Activated T-cell treated with anti-CD3 and anti-CD28 coated beads, Interleukin-2, amount 50 U/mL, for 24 hours (primary cell): ENCODE measurements at regions not wholly inside any gene's neighbourhood (a gene's known extent, or its start where the extent isn't known, plus 50 kb on each side); places are given as distances from the start of the nearest gene placed in this dataset.

ENCODE experiments used
- DNase-seq: peaks from one replicate; pipeline ENCODE4 v3.0.0-alpha.2; 2020
- H3K27ac Mint-ChIP-seq: 2 replicates; pipeline ENCODE4 v1.8.0; 2020; ENCODE audit warnings: mild to moderate bottlenecking, mixed read lengths
- H3K27me3 Mint-ChIP-seq: 2 replicates; pipeline ENCODE4 v1.8.0; 2020; ENCODE audit warnings: mixed read lengths
- H3K36me3 Mint-ChIP-seq: 2 replicates; pipeline ENCODE4 v1.8.0; 2020; ENCODE audit warnings: low read depth, mixed read lengths
- H3K4me1 Mint-ChIP-seq: 2 replicates; pipeline ENCODE4 v1.8.0; 2020; ENCODE audit warnings: low read depth, mixed read lengths
- H3K4me3 Mint-ChIP-seq: 2 replicates; pipeline ENCODE4 v1.8.0; 2020; ENCODE audit warnings: mild to moderate bottlenecking, moderate library complexity, mixed read lengths
- H3K9me3 Mint-ChIP-seq: 2 replicates; pipeline ENCODE4 v1.8.0; 2020; ENCODE audit warnings: mixed read lengths

- H3K4me1 Mint-ChIP-seq, result peaks cover 9% of the 10 kb centered on the region
- no peak for DNase-seq
- H3K36me3 Mint-ChIP-seq, result no peaks in the 10 kb centered on the region
- H3K4me3 Mint-ChIP-seq, result no peak overlapping the region
- H3K27me3 Mint-ChIP-seq, result no peaks in the 10 kb centered on the region
- no peak overlapping the region for H3K27ac Mint-ChIP-seq
- H3K9me3 Mint-ChIP-seq, result peaks cover 2% of the 10 kb centered on the region
Measured at GRCh38 chr3:27827041-27827440, 104.9 kb upstream of the EOMES start.

GRCh38 chr3:27840807-27841594 is 118.9 kb upstream of the EOMES start:
- H3K27ac Mint-ChIP-seq, result no peak overlapping the region
- H3K9me3 Mint-ChIP-seq, result no peaks in the 10 kb centered on the region
- H3K4me3 Mint-ChIP-seq, result no peak overlapping the region
- H3K36me3 Mint-ChIP-seq, result no peaks in the 10 kb centered on the region
- H3K4me1 Mint-ChIP-seq, result peaks cover 21% of the 10 kb centered on the region
- no peak for DNase-seq
- no peaks in the 10 kb centered on the region for H3K27me3 Mint-ChIP-seq

- H3K36me3 Mint-ChIP-seq, result no peaks in the 10 kb centered on the region
- H3K27me3 Mint-ChIP-seq, result no peaks in the 10 kb centered on the region
Measured at GRCh38 chr3:27844052-27844675, 122.0 kb upstream of the EOMES start.

GRCh38 chr3:27847697-27848096 is 125.6 kb upstream of the EOMES start:
- Mint-ChIP-seq H3K27me3 (no peaks in the 10 kb centered on the region), H3K36me3 (peaks cover 4% of the 10 kb centered on the region)

More at GRCh38 chr3:27844052-27844675, 122.0 kb upstream of the EOMES start:
- Mint-ChIP-seq H3K4me1 (peaks cover 27% of the 10 kb centered on the region), H3K9me3 (no peaks in the 10 kb centered on the region), H3K4me3 (no peak overlapping the region), H3K27ac (peak overlapping the region; percentile 32)
- no peak for DNase-seq

GRCh38 chr3:27848826-27849225 is 126.7 kb upstream of the EOMES start:
- Mint-ChIP-seq H3K27me3 (no peaks in the 10 kb centered on the region), H3K4me1 (peaks cover 15% of the 10 kb centered on the region), H3K4me3 (no peak overlapping the region), H3K36me3 (peaks cover 7% of the 10 kb centered on the region), H3K9me3 (peaks cover 16% of the 10 kb centered on the region), H3K27ac (no peak overlapping the region)
- no peak for DNase-seq

More at GRCh38 chr3:27847697-27848096, 125.6 kb upstream of the EOMES start:
- Mint-ChIP-seq H3K9me3 (peaks cover 12% of the 10 kb centered on the region), H3K4me3 (no peak overlapping the region), H3K27ac (no peak overlapping the region), H3K4me1 (peaks cover 25% of the 10 kb centered on the region)
- no peak for DNase-seq

- Mint-ChIP-seq H3K9me3 (peaks cover 3% of the 10 kb centered on the region), H3K4me3 (no peak overlapping the region), H3K4me1 (peaks cover 38% of the 10 kb centered on the region), H3K36me3 (no peaks in the 10 kb centered on the region), H3K27ac (no peak overlapping the region), H3K27me3 (no peaks in the 10 kb centered on the region)
- no peak for DNase-seq
Measured at GRCh38 chr3:27859821-27860220, 137.7 kb upstream of the EOMES start.

- Mint-ChIP-seq H3K4me1 (peaks cover 38% of the 10 kb centered on the region), H3K27ac (peak overlapping the region; percentile 80), H3K36me3 (no peaks in the 10 kb centered on the region), H3K27me3 (no peaks in the 10 kb centered on the region), H3K9me3 (peaks cover 3% of the 10 kb centered on the region), H3K4me3 (peak overlapping the region; percentile 23)
- DNase-seq, result no peak
Measured at GRCh38 chr3:27861046-27862036, 139.2 kb upstream of the EOMES start.

- no peak overlapping the region for H3K27ac Mint-ChIP-seq
- H3K9me3 Mint-ChIP-seq, result peaks cover 19% of the 10 kb centered on the region
- no peaks in the 10 kb centered on the region for H3K27me3 Mint-ChIP-seq
- no peak for DNase-seq
- peaks cover 18% of the 10 kb centered on the region for H3K4me1 Mint-ChIP-seq
- H3K4me3 Mint-ChIP-seq, result no peak overlapping the region
- H3K36me3 Mint-ChIP-seq, result no peaks in the 10 kb centered on the region
Measured at GRCh38 chr3:27865731-27866130, 143.6 kb upstream of the EOMES start.

- H3K27me3 Mint-ChIP-seq, result no peaks in the 10 kb centered on the region
- H3K9me3 Mint-ChIP-seq, result peaks cover 19% of the 10 kb centered on the region
- no peak overlapping the region for H3K4me3 Mint-ChIP-seq
- no peaks in the 10 kb centered on the region for H3K4me1 Mint-ChIP-seq
- no peak for DNase-seq
- H3K27ac Mint-ChIP-seq, result no peak overlapping the region
- H3K36me3 Mint-ChIP-seq, result no peaks in the 10 kb centered on the region
Measured at GRCh38 chr3:27869152-27869551, 147.0 kb upstream of the EOMES start.

- Mint-ChIP-seq H3K27me3 (no peaks in the 10 kb centered on the region), H3K9me3 (no peaks in the 10 kb centered on the region), H3K4me1 (peaks cover 61% of the 10 kb centered on the region), H3K27ac (peak overlapping the region; percentile 70), H3K4me3 (no peak overlapping the region), H3K36me3 (no peaks in the 10 kb centered on the region)
- no peak for DNase-seq
Measured at GRCh38 chr3:27877061-27878013, 155.2 kb upstream of the EOMES start.

- Mint-ChIP-seq H3K4me3 (no peak overlapping the region), H3K27me3 (no peaks in the 10 kb centered on the region), H3K4me1 (peaks cover 64% of the 10 kb centered on the region), H3K27ac (peak overlapping the region; percentile 70), H3K36me3 (no peaks in the 10 kb centered on the region), H3K9me3 (no peaks in the 10 kb centered on the region)
- DNase-seq, result no peak
Measured at GRCh38 chr3:27878014-27878383, 155.9 kb upstream of the EOMES start.

- Mint-ChIP-seq H3K4me3 (peak overlapping the region; percentile 77), H3K4me1 (peaks cover 63% of the 10 kb centered on the region), H3K9me3 (no peaks in the 10 kb centered on the region), H3K27ac (peak overlapping the region; percentile 72), H3K27me3 (no peaks in the 10 kb centered on the region), H3K36me3 (no peaks in the 10 kb centered on the region)
- no peak for DNase-seq
Measured at GRCh38 chr3:27880969-27881892, 159.1 kb upstream of the EOMES start.

- no peak overlapping the region for H3K4me3 Mint-ChIP-seq
- H3K27ac Mint-ChIP-seq, result peak overlapping the region; percentile 10
- DNase-seq, result no peak
Measured at GRCh38 chr3:27883266-27883665, 161.1 kb upstream of the EOMES start.

More at GRCh38 chr3:27883266-27883665, 161.1 kb upstream of the EOMES start:
- Mint-ChIP-seq H3K36me3 (no peaks in the 10 kb centered on the region), H3K4me1 (peaks cover 49% of the 10 kb centered on the region), H3K27me3 (no peaks in the 10 kb centered on the region), H3K9me3 (no peaks in the 10 kb centered on the region)
